GM19455 (cell line): ENCODE measurements at regions not wholly inside any gene's neighbourhood (a gene's known extent, or its start where the extent isn't known, plus 50 kb on each side); places are given as distances from the start of the nearest gene placed in this dataset.

ENCODE experiments used
- ATAC-seq: cut with Tn5 transposase; IDR thresholded peaks from one replicate; pipeline ENCODE4 v1.9.1; 2021; ENCODE audit not compliant: unreplicated experiment

- no peak for ATAC-seq
Observed at GRCh38 chr1:217313096-217313495, 317.8 kb downstream of the GPATCH2 start.

GRCh38 chr1:217311766-217312165 is 319.1 kb downstream of the GPATCH2 start:
- no peak for ATAC-seq

DNA sequence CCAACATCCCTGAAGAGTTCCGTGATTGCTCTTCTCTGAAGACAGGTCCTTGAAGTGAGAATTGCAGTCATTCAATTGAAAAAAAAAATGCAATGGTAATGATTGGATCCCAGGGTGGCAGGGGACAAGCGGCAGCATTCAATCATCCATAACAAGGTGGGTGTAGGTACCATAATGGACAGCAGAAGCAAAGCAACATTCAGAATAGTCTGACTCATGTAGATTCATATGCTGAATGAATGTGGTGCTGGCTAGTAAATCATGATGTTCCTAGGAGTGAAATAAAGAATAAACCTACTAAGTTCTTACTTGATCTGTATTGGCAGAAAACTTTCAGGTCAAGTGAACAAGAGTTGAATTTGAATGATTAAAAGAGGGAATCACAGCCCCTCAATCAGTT is 319.6 kb downstream of the GPATCH2 start:
- ATAC-seq = no peak

- ATAC-seq = no peak
Observed at GRCh38 chr1:217281332-217281731, 349.6 kb downstream of the GPATCH2 start.

DNA sequence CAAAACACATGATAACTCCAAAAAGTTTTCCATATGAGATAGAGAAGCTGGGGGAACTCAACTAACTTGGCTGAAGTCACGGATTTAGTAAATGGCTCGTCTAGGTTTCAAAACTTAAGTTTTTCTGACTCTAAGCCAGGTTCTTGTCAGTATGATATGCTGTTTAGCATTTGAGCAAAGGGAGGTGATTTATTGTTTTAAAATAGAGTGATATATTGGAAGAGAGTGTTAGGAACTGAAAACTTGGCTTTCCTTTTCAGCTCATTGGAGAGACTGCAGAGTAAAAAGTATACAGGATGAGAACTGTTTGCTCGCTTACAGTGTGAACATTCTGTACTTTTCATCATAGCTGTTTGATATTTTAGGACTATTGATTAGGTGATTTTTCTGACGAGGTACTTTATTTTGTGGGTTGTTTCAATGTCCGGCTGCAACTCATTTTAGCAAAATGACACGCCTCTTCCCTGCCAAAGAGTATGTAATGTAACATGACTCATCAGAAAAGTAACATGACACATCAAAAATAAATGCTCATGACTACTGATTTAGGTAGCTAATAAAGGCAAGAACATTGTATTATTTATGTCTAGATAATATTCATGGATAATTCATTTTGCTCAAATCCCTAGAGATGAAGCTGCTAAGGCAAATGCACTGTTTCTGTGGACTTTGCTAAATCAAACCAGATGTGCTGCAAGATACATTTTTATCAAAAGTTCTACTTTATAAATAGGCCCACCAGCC is 355.1 kb downstream of the GPATCH2 start:
- ATAC-seq = no peak

GRCh38 chr1:217274927-217275654 is 355.8 kb downstream of the GPATCH2 start:
- ATAC-seq = no peak

DNA sequence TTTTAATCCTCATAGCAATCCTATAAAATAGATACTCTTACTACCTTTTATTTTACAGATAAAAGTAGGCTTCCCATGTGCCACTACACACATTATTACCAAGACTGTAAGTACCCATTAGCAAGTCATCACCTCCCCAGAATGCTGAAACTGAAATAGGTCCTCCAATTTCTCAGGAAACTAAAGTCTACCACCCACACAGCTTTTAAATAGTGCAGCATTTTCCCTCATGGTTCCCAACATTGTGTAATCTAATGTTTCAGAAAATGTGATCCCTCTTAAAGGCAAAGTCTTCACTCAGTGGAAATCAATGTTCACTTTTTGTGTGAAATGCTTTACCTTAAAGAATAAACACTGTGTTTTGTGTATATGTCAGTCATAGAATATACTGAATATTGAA is 356.5 kb downstream of the GPATCH2 start:
- ATAC-seq = no peak

DNA sequence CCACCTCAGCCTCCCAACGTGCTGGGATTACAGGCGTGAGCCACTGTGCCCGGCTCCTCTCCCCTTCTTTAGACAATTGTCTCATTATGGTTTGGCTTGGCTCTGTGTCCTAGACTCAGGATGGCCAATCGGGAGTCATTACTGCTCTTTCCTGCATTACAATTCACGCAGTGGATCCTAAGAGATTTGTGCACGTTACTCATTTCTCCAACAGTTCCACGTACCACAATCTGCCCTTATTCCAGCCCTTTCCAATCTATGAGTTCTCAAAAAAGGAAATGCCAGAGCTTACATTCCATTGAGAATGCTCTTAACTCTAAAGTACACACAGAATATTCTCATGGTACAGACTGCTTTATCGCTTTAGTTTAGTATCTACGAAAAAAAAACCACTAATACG is 357.0 kb downstream of the GPATCH2 start:
- ATAC-seq = no peak

- no peak for ATAC-seq
Observed at GRCh38 chr1:217272385-217272784, 358.5 kb downstream of the GPATCH2 start.

DNA sequence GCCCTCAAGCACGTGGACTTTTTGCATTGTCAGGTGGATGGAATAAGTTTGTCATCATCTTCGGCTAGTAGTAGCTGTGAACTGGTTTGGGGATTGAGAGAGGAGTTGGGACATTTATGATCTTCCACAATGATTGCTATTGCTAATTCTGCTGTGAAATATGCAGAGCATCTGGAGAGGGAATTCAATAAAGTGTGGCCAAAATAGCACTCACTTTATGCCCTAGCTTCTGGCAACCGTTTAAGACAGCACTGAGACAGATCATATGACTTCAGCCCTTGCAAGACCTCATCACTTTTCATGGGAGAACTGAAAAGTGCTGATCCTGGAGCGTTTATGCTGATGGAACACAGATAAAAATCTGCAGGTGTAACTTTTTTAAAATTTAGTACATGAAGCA is 360.8 kb downstream of the GPATCH2 start:
- ATAC-seq = no peak

DNA sequence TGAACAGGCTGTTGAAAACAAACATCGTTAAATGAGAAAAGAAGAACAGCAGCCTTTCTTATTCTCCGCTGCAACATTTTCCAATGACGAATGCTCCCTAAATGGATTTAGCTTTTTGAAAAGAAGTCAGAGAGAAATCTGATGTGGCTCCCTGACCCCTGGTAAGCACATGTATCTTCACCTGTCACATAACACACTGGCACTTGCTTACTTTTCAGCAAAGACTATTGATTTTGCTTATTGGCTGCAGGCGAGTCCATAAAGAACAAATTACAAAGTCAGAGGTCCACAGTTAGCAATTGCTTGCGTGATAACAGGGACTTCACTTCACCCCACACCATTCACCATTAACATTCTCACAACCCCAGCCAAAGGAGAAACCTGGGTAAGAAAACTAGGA is 362.8 kb downstream of the GPATCH2 start:
- ATAC-seq = no peak

DNA sequence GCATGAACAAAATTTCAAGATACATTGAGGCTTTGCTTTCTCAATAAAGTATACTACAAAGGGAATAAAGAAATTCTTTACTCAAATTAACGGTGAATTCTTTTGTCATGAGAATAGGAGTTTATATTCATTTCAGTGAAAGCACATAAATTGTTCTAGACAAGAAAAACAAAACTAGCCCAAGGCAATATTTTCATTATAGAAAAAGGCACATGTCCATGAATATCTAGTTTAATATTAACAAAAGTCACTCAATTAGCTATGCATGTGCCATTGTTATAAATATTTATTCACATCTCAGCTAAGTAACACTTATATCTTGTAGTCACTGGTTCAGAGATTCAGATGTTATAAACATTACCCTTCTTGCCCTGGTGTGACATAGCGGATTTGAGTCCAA is 369.3 kb downstream of the GPATCH2 start:
- ATAC-seq = no peak

DNA sequence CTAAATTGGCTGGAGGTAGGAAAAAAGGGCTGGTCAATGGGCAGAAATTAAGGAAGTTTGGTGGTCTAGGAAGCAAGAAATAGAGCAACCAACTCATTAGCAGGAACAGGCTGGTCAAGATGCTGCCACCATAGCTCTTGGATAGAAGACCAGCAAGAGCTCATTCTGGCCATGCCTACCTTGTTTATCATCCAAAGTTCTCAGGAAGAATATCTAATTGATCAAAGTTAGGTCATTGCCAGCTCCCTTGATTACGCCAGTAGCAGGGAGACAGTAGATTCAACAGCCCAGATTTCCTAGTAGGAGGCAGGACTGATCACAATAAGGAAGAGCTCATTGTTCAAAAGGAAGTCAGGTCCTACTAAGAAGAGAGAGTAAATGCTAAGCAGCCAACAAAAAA is 370.2 kb downstream of the GPATCH2 start:
- ATAC-seq = no peak

GRCh38 chr1:217253985-217254384 is 376.9 kb downstream of the GPATCH2 start:
- no peak for ATAC-seq

GRCh38 chr1:217253351-217253750 is 377.5 kb downstream of the GPATCH2 start:
- no peak for ATAC-seq

GRCh38 chr1:217251121-217251520 is 379.8 kb downstream of the GPATCH2 start:
- no peak for ATAC-seq

- no peak for ATAC-seq
Observed at GRCh38 chr1:217249857-217250256, 381.0 kb downstream of the GPATCH2 start.

- ATAC-seq = no peak
Observed at GRCh38 chr1:217244971-217245370, 385.9 kb downstream of the GPATCH2 start.

- no peak for ATAC-seq
Observed at GRCh38 chr1:217240656-217241055, 390.2 kb downstream of the GPATCH2 start.

GRCh38 chr1:217238945-217239344 is 391.9 kb downstream of the GPATCH2 start:
- no peak for ATAC-seq

- ATAC-seq = no peak
Observed at GRCh38 chr1:217230412-217230811, 400.5 kb downstream of the GPATCH2 start.

- no peak for ATAC-seq
Observed at GRCh38 chr1:217228689-217229088, 402.2 kb downstream of the GPATCH2 start.

DNA sequence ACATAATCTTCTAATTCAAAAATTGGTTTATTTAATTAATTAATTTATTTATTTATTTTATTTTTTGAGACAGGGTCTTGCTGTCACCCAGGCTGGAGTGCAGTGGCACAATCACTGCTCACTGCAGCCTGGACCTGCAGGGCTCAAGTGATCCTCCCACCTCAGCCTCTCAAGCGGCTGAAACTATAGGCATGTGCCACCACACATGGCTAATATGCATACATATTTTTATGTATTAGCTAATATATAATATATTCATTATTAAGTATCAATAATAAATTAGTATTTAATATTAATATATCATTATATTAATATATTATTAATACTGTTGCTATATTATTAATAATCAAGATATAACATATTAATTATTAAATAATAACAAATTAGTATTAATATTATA is 406.7 kb downstream of the GPATCH2 start:
- ATAC-seq = no peak
